Neural cell (in vitro differentiated cells): ENCODE measurements at regions not wholly inside any gene's neighbourhood (a gene's known extent, or its start where the extent isn't known, plus 50 kb on each side); places are given as distances from the start of the nearest gene placed in this dataset.

Source experiments
- H2AFZ ChIP-seq: fragments of 200-600, 300-800 bp; sonication (generic), shearing (Covaris generic); 2 replicates; pipeline ENCODE4 v1.6.0; 2014; ENCODE audit warnings: low read depth, mild to moderate bottlenecking, antibody characterized with exemption, low read length, moderate library complexity
- H3F3A ChIP-seq: fragments of 200-600 bp; shearing (Covaris generic); 2 replicates; pipeline ENCODE4 v1.6.1; 2016; ENCODE audit warnings: mild to moderate bottlenecking, moderate library complexity, mixed read lengths, antibody characterized with exemption, low read length; ENCODE audit not compliant: insufficient read depth, poor library complexity, severe bottlenecking
- H3K27ac ChIP-seq: fragments of 200-600, 300-800 bp; sonication (generic), shearing (Covaris generic); 2 replicates; pipeline ENCODE4 v1.5.1; 2014; ENCODE audit warnings: mild to moderate bottlenecking, low read length, moderate library complexity
- H3K27me3 ChIP-seq: fragments of 300-800, 200-600 bp; sonication (generic), shearing (Covaris generic); 2 replicates; pipeline ENCODE4 v1.6.0; 2014; ENCODE audit warnings: mild to moderate bottlenecking, low read depth, low read length, moderate library complexity; ENCODE audit not compliant: insufficient read depth
- H3K36me3 ChIP-seq: fragments of 300-800, 200-600 bp; sonication (generic), shearing (Covaris generic); 2 replicates; pipeline ENCODE4 v1.5.1; 2014; ENCODE audit warnings: mild to moderate bottlenecking, antibody characterized with exemption, low read length, moderate library complexity; ENCODE audit not compliant: insufficient read depth
- H3K4me2 ChIP-seq: fragments of 300-800, 200-600 bp; sonication (generic), shearing (Covaris generic); 2 replicates; pipeline ENCODE4 v1.6.0; 2014; ENCODE audit warnings: mild to moderate bottlenecking, low read length
- H3K4me3 ChIP-seq: fragments of 300-800, 200-600 bp; sonication (generic), shearing (Covaris generic); 2 replicates; pipeline ENCODE4 v1.5.1; 2014; ENCODE audit warnings: mild to moderate bottlenecking, low read length, moderate library complexity
- H3K79me2 ChIP-seq: fragments of 200-600 bp; shearing (Covaris generic); replicated peaks from 2 replicates; pipeline ENCODE4 v1.6.0; 2014; ENCODE audit warnings: mild to moderate bottlenecking, low read length, moderate library complexity; ENCODE audit not compliant: insufficient read depth
- H3K9ac ChIP-seq: fragments of 300-800, 200-600 bp; sonication (generic), shearing (Covaris generic); 2 replicates; pipeline ENCODE4 v1.6.1; 2016; ENCODE audit warnings: mild to moderate bottlenecking, low read length, mixed read lengths
- H3K9me2 ChIP-seq: fragments of 200-600 bp; shearing (Covaris generic); 2 replicates; pipeline ENCODE4 v1.6.1; 2016; ENCODE audit warnings: mild to moderate bottlenecking, low read length, mixed read lengths; ENCODE audit not compliant: insufficient read depth
- H3K9me3 ChIP-seq: fragments of 200-600, 300-800 bp; sonication (generic), shearing (Covaris generic); 2 replicates; pipeline ENCODE4 v1.6.1; 2016; ENCODE audit warnings: mild to moderate bottlenecking, mixed run types, low read length, moderate library complexity, mixed read lengths
- H4K20me1 ChIP-seq: fragments of 200-600 bp; shearing (Covaris generic); 2 replicates; pipeline ENCODE4 v1.6.1; 2016; ENCODE audit warnings: mild to moderate bottlenecking, mixed run types; ENCODE audit not compliant: insufficient read depth
- CTCF ChIP-seq: fragments of 450-650 bp; IDR thresholded peaks from 2 replicates; pipeline ENCODE4 v1.5.1; 2014; ENCODE audit warnings: antibody characterized with exemption, mild to moderate bottlenecking, moderate library complexity; ENCODE audit not compliant: poor library complexity, severe bottlenecking
- EP300 ChIP-seq: fragments of 450-650 bp; conservative IDR thresholded peaks from 2 replicates; pipeline ENCODE4 v1.6.1; 2014; ENCODE audit warnings: antibody characterized with exemption, mild to moderate bottlenecking, moderate library complexity; ENCODE audit not compliant: poor library complexity, severe bottlenecking
- EZH2 ChIP-seq: fragments of 200-600, 300-800 bp; shearing (Covaris generic), sonication (generic); IDR thresholded peaks from 2 replicates; pipeline ENCODE4 v1.6.1; 2014; ENCODE audit warnings: antibody characterized with exemption, low read length, borderline replicate concordance, mild to moderate bottlenecking; ENCODE audit not compliant: insufficient read depth, poor library complexity, severe bottlenecking
- MXI1 ChIP-seq: fragments of 450-650 bp; conservative IDR thresholded peaks from 2 replicates; pipeline ENCODE4 v1.6.1; 2014; ENCODE audit warnings: antibody characterized with exemption, mild to moderate bottlenecking; ENCODE audit not compliant: poor library complexity, severe bottlenecking
- POLR2AphosphoS5 ChIP-seq: IDR thresholded peaks from 2 replicates; pipeline ENCODE4 v1.6.1; 2012
- RAD21 ChIP-seq: fragments of 450-650 bp; conservative IDR thresholded peaks from 2 replicates; pipeline ENCODE4 v1.6.1; 2014; ENCODE audit warnings: antibody characterized with exemption, mild to moderate bottlenecking, moderate library complexity
- SMC3 ChIP-seq: fragments of 450-650 bp; conservative IDR thresholded peaks from 2 replicates; pipeline ENCODE4 v1.6.1; 2014; ENCODE audit warnings: antibody characterized with exemption, mild to moderate bottlenecking, moderate library complexity; ENCODE audit not compliant: poor library complexity
- TAF1 ChIP-seq: IDR thresholded peaks from 2 replicates; pipeline ENCODE4 v1.6.1; 2012; ENCODE audit warnings: low read depth
- TF ChIP-seq, protein P1 (sequence below): IDR thresholded peaks from 2 replicates; pipeline ENCODE4 v1.6.1; 2012; ENCODE audit warnings: borderline replicate concordance

GRCh38 chr10:89901895-89902294 is 200.5 kb downstream of the KIF20B start:
- Histone ChIP-seq H2AFZ (no peak overlapping the region), H3K36me3 (no peaks in the 10 kb centered on the region), H3K9me2 (no peaks in the 10 kb centered on the region), H3K79me2 (no peaks in the 10 kb centered on the region), H3K4me2 (no peak overlapping the region), H3K27me3 (no peaks in the 10 kb centered on the region), H4K20me1 (no peaks in the 10 kb centered on the region), H3K27ac (no peak overlapping the region), H3K9ac (no peak overlapping the region), H3K4me3 (no peak overlapping the region), H3F3A (no peaks in the 10 kb centered on the region), H3K9me3 (no peaks in the 10 kb centered on the region)
- TF ChIP-seq, protein P1, sequence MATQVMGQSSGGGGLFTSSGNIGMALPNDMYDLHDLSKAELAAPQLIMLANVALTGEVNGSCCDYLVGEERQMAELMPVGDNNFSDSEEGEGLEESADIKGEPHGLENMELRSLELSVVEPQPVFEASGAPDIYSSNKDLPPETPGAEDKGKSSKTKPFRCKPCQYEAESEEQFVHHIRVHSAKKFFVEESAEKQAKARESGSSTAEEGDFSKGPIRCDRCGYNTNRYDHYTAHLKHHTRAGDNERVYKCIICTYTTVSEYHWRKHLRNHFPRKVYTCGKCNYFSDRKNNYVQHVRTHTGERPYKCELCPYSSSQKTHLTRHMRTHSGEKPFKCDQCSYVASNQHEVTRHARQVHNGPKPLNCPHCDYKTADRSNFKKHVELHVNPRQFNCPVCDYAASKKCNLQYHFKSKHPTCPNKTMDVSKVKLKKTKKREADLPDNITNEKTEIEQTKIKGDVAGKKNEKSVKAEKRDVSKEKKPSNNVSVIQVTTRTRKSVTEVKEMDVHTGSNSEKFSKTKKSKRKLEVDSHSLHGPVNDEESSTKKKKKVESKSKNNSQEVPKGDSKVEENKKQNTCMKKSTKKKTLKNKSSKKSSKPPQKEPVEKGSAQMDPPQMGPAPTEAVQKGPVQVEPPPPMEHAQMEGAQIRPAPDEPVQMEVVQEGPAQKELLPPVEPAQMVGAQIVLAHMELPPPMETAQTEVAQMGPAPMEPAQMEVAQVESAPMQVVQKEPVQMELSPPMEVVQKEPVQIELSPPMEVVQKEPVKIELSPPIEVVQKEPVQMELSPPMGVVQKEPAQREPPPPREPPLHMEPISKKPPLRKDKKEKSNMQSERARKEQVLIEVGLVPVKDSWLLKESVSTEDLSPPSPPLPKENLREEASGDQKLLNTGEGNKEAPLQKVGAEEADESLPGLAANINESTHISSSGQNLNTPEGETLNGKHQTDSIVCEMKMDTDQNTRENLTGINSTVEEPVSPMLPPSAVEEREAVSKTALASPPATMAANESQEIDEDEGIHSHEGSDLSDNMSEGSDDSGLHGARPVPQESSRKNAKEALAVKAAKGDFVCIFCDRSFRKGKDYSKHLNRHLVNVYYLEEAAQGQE: no peak
- TF ChIP-seq CTCF (no peak), SMC3 (no peak), EZH2 (no peak), MXI1 (no peak), RAD21 (no peak), TAF1 (no peak), EP300 (no peak), POLR2AphosphoS5 (no peak)

DNA sequence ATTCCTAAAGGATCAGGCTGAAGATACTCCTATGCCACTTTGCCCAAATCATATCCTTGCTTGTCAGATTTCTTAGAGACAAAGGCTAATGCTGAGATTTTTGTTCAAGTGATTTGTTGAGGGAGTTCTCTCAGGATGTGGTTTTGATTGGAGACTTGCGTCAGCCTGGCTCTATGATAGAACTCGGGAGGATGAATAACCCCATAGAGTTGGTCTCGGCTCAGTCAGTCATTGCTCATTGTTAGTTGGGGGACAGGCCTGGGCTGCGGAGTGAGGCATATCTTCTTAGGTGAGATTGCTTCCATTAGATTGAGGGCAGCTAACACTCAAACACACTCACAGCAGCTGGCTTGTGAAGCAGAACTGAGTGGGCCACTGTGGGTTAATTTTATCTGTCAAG is 203.4 kb downstream of the KIF20B start:
- Histone ChIP-seq H3K36me3 (no peaks in the 10 kb centered on the region), H3K4me3 (no peak overlapping the region), H3K9ac (no peak overlapping the region), H3K79me2 (no peaks in the 10 kb centered on the region), H2AFZ (no peak overlapping the region), H3K4me2 (no peak overlapping the region), H3K9me3 (no peaks in the 10 kb centered on the region), H3K27me3 (no peaks in the 10 kb centered on the region), H4K20me1 (no peaks in the 10 kb centered on the region), H3K9me2 (no peaks in the 10 kb centered on the region), H3F3A (no peaks in the 10 kb centered on the region), H3K27ac (no peak overlapping the region)
- TF ChIP-seq TAF1 (no peak), POLR2AphosphoS5 (no peak), RAD21 (no peak), MXI1 (no peak), CTCF (no peak), SMC3 (no peak), EZH2 (no peak), EP300 (no peak)
- TF ChIP-seq, protein P1: no peak
